Panc1 (cell line): ENCODE measurements at regions not wholly inside any gene's neighbourhood (a gene's known extent, or its start where the extent isn't known, plus 50 kb on each side); places are given as distances from the start of the nearest gene placed in this dataset.

Experiments used
- ATAC-seq: fragments of 200-7000 bp; cut with Tn5 transposase; 2 replicates; pipeline ENCODE4 v1.9.1; 2020; ENCODE audit warnings: mild to moderate bottlenecking, moderate library complexity
- BruUV-seq: library from RNA; stranded (reverse); fragments of 400-500 nt; replicated peaks from 2 replicates; lab custom pipeline; 2021; lab: Mats Ljungman, UMichigan
- CTCF ChIA-PET: fragments of 300-600 bp; sonication (Branson Sonifier 250); formaldehyde crosslinking; loops from one replicate; lab custom pipeline; 2022; ENCODE audit warnings: antibody characterized with exemption; lab: Charles Lee
- POLR2A ChIA-PET: fragments of 300-600 bp; sonication (Branson Sonifier 250); formaldehyde crosslinking; loops from one replicate; lab custom pipeline; 2022; ENCODE audit warnings: antibody characterized with exemption; lab: Charles Lee
- DNase-seq: peaks from one replicate; pipeline ENCODE4 v3.0.0-alpha.2; 2010; ENCODE audit warnings: low read depth, low spot score
- H3K27ac ChIP-seq: 2 replicates; pipeline ENCODE4 v1.5.1; 2011; ENCODE audit warnings: mild to moderate bottlenecking, low read length, inconsistent platforms
- H3K27me3 ChIP-seq: fragments of 200-500 bp; sonication (Bioruptor generic); 2 replicates; pipeline ENCODE4 v1.6.0; 2014; ENCODE audit warnings: low read length, inconsistent platforms; ENCODE audit not compliant: control insufficient read depth, insufficient read depth
- H3K36me3 ChIP-seq: fragments of 200-500 bp; sonication (Bioruptor generic); 2 replicates; pipeline ENCODE4 v1.5.1; 2014; ENCODE audit warnings: inconsistent platforms, mild to moderate bottlenecking, low read length, moderate library complexity; ENCODE audit not compliant: control insufficient read depth, insufficient read depth
- H3K4me1 ChIP-seq: 2 replicates; pipeline ENCODE4 v1.5.1; 2011; ENCODE audit warnings: inconsistent platforms, mild to moderate bottlenecking, low read length, moderate library complexity; ENCODE audit not compliant: control insufficient read depth, insufficient read depth
- H3K4me3 ChIP-seq, 2 experiments: 2 replicates each; pipeline ENCODE4 v1.5.1; 2011 to 2012; ENCODE audit warnings: low read depth in 2 of 2, low read length in 2 of 2, mild to moderate bottlenecking in 2 of 2, inconsistent platforms in 1 of 2, moderate library complexity in 1 of 2
- H3K9me3 ChIP-seq: fragments of 200-500 bp; sonication (Bioruptor generic); 2 replicates; pipeline ENCODE4 v1.5.1; 2014; ENCODE audit warnings: low read depth, mild to moderate bottlenecking, inconsistent platforms, low read length, moderate library complexity; ENCODE audit not compliant: control insufficient read depth, insufficient read depth
- POLR2AphosphoS5 ChIP-seq: IDR thresholded peaks from 2 replicates; pipeline ENCODE4 v1.6.1; 2012; ENCODE audit warnings: mild to moderate bottlenecking, low read depth, low read length, moderate library complexity
- SIN3A ChIP-seq: IDR thresholded peaks from 2 replicates; pipeline ENCODE4 v1.6.1; 2012; ENCODE audit warnings: low read depth, mild to moderate bottlenecking, low read length, moderate library complexity, borderline replicate concordance; ENCODE audit not compliant: insufficient read depth
- TCF7L2 ChIP-seq: IDR thresholded peaks from 2 replicates; pipeline ENCODE4 v1.6.1; 2011; ENCODE audit warnings: mild to moderate bottlenecking, low read depth, low read length, inconsistent platforms
- in situ Hi-C: cut with HindIII; loops from 2 replicates; pipeline ENCODE4 v1.10.0; 2016; ENCODE audit warnings: low sequenced_read_pairs, low pct_unique_long_range_greater_than_20kb
- intact Hi-C: fragments of 100-400 bp; cut with micrococcal nuclease; formaldehyde crosslinking; loops from one replicate; pipeline ENCODE4 v1.10.0; 2022; ENCODE audit not compliant: unreplicated experiment
- TF ChIP-seq, protein P1 (sequence below): fragments of 450-650 bp; IDR thresholded peaks from 2 replicates; pipeline ENCODE4 v1.5.1; 2017; ENCODE audit warnings: mild to moderate bottlenecking
- TF ChIP-seq, protein P2 (sequence below), 2 experiments: IDR thresholded peaks; 2 replicates each; pipeline ENCODE4 v1.6.1; 2011 to 2012; ENCODE audit warnings: low read depth in 2 of 2, control low read depth in 1 of 2, low read length in 1 of 2, mild to moderate bottlenecking in 1 of 2, moderate library complexity in 1 of 2; ENCODE audit not compliant: insufficient read depth in 1 of 2

DNA sequence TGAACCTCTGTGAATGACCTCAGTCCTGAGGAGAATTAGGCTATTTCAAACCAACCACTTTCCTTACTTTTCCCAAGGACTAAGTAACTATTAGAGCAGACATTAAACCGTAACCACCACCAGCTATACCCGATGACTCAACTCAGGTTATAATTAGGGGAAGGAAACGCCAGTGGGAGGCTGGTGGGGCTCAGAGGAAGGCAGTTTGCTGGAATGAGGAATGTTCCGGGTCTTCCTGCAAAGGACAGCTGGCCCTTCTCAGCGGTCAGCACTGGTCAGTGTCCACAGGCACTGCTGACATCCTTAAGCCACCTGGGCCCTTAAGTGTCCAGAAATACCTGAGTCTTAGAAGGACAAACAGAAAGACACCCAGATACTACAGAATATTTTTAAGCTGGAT is 515.2 kb downstream of the MAFB start:
- no TSS peak for BruUV-seq
- Histone ChIP-seq H3K4me3 (no peak overlapping the region), H3K4me1 (no peaks in the 10 kb centered on the region), H3K27me3 (no peaks in the 10 kb centered on the region), H3K27ac (no peak overlapping the region), H3K36me3 (no peaks in the 10 kb centered on the region), H3K9me3 (0 out of 2 replicates have a peak, but pooled peaks cover 6% of the 10 kb centered on the region)
- DNase-seq (no peak), ATAC-seq (no peak)
- TF ChIP-seq TCF7L2 = no peak
- in situ Hi-C loops (no loop called here), intact Hi-C loops (no loop called here)
- ChIA-PET POLR2A (no interaction called here), CTCF (no interaction called here)

DNA sequence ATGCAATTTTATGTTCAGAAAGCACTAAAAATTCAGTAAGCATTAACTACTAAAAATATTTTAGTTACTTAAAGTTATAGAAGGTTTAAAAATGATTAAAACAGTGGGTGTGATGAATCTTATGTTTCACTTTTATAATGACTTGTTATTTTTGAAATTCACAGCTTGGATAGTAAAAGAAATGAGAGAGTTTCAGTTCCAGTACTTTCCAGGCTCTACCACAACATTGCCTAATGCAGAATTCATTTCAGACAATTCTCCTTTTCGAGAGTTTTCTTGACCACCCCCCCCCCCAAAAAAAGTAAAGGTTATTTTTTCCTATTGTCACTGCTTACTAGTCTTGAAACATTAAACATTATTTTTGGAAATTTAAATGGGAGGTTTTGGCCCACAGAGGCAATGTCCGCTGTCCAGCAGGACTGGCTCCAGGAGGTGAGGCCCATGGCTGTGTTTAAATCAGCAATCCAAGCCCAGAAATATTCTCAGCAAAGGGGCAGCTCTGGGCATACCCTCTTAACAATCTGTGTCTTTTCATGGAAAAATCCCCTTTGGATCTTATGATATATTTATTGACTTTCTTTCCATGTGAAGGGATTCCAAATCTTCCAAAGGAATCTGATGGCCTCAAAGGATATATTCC is 519.9 kb downstream of the MAFB start:
- intact Hi-C loops (no loop called here), in situ Hi-C loops (no loop called here)
- TF ChIP-seq, protein P1, sequence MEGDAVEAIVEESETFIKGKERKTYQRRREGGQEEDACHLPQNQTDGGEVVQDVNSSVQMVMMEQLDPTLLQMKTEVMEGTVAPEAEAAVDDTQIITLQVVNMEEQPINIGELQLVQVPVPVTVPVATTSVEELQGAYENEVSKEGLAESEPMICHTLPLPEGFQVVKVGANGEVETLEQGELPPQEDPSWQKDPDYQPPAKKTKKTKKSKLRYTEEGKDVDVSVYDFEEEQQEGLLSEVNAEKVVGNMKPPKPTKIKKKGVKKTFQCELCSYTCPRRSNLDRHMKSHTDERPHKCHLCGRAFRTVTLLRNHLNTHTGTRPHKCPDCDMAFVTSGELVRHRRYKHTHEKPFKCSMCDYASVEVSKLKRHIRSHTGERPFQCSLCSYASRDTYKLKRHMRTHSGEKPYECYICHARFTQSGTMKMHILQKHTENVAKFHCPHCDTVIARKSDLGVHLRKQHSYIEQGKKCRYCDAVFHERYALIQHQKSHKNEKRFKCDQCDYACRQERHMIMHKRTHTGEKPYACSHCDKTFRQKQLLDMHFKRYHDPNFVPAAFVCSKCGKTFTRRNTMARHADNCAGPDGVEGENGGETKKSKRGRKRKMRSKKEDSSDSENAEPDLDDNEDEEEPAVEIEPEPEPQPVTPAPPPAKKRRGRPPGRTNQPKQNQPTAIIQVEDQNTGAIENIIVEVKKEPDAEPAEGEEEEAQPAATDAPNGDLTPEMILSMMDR = no peak
- TF ChIP-seq POLR2AphosphoS5 (no peak), SIN3A (no peak), TCF7L2 (no peak)
- TF ChIP-seq, protein P2, sequence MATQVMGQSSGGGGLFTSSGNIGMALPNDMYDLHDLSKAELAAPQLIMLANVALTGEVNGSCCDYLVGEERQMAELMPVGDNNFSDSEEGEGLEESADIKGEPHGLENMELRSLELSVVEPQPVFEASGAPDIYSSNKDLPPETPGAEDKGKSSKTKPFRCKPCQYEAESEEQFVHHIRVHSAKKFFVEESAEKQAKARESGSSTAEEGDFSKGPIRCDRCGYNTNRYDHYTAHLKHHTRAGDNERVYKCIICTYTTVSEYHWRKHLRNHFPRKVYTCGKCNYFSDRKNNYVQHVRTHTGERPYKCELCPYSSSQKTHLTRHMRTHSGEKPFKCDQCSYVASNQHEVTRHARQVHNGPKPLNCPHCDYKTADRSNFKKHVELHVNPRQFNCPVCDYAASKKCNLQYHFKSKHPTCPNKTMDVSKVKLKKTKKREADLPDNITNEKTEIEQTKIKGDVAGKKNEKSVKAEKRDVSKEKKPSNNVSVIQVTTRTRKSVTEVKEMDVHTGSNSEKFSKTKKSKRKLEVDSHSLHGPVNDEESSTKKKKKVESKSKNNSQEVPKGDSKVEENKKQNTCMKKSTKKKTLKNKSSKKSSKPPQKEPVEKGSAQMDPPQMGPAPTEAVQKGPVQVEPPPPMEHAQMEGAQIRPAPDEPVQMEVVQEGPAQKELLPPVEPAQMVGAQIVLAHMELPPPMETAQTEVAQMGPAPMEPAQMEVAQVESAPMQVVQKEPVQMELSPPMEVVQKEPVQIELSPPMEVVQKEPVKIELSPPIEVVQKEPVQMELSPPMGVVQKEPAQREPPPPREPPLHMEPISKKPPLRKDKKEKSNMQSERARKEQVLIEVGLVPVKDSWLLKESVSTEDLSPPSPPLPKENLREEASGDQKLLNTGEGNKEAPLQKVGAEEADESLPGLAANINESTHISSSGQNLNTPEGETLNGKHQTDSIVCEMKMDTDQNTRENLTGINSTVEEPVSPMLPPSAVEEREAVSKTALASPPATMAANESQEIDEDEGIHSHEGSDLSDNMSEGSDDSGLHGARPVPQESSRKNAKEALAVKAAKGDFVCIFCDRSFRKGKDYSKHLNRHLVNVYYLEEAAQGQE (IDR thresholded peaks at IDR 0.05; ENCODE audit: insufficient read depth in 1 of 2, low read depth in 2 of 2, low read length in 1 of 2) = no peak
- Histone ChIP-seq H3K9me3 (0 out of 2 replicates have a peak, but pooled peaks cover 6% of the 10 kb centered on the region), H3K36me3 (no peaks in the 10 kb centered on the region), H3K4me3 (no peak overlapping the region), H3K27me3 (no peaks in the 10 kb centered on the region), H3K27ac (no peak overlapping the region), H3K4me1 (no peaks in the 10 kb centered on the region)
- ChIA-PET CTCF (no interaction called here), POLR2A (no interaction called here)
- DNase-seq (no peak), ATAC-seq (no peak)
- no TSS peak for BruUV-seq

DNA sequence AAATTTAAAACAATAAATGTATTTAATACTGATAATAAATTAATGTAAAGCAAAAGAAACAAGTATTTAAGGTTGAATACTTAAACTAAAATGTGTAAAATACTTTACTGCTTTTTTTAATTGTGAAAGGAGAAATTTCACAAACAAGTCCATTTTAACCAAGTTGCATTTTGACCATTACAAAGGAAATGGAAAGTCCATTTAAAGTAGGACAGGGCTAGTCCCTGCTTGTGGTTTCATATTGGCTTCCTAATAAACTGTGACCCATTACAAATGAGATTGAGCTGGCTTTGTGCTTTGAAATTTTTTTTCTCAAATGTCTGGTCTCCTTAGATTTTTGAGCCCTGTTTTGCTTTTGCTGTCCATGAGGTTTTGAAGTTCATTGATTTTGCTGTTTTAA is 527.6 kb downstream of the MAFB start:
- DNase-seq = no peak
- no peaks in the 10 kb centered on the region; the same call in 1 of the 2 replicates for H3K36me3 ChIP-seq
- in situ Hi-C loops = no loop called here
- no peaks in the 10 kb centered on the region for H3K9me3 ChIP-seq
- intact Hi-C loops = loop anchor here (5.0 kb wide), 1 partner anchor 526 kb away; the partner anchor contains the start of gene MAFB
- BruUV-seq = no TSS peak
- H3K27me3 ChIP-seq = no peaks in the 10 kb centered on the region
- no peak overlapping the region for H3K4me3 ChIP-seq
- H3K4me1 ChIP-seq = no peaks in the 10 kb centered on the region
- ATAC-seq = no peak
- CTCF ChIA-PET = no interaction called here
- no peak overlapping the region for H3K27ac ChIP-seq
- TF ChIP-seq, protein P1 = no peak
- TF ChIP-seq, protein P2 (IDR thresholded peaks at IDR 0.05; ENCODE audit: insufficient read depth in 1 of 2, low read depth in 2 of 2, low read length in 1 of 2) = no peak
- no peak for TF ChIP-seq POLR2AphosphoS5
- no peak for TF ChIP-seq SIN3A
- no peak for TF ChIP-seq TCF7L2
- POLR2A ChIA-PET = no interaction called here
